Keratinocyte (primary cell): ENCODE measurements at regions not wholly inside any gene's neighbourhood (a gene's known extent, or its start where the extent isn't known, plus 50 kb on each side); places are given as distances from the start of the nearest gene placed in this dataset.

ENCODE experiments used
- DNase-seq: peaks from one replicate; pipeline ENCODE4 v3.0.0-alpha.2; 2011; ENCODE audit warnings: low read depth, missing footprints, low spot score
- FAIRE-seq: peaks from 2 replicates; lab custom pipeline; 2011; peaks lifted over from hg19 to GRCh38; lab: Jason Lieb, UNC
- H2AFZ ChIP-seq: 2 replicates; pipeline ENCODE4 v1.6.0; 2012; ENCODE audit warnings: low read length, control low read depth, inconsistent platforms; ENCODE audit not compliant: control insufficient read depth
- H3K27ac ChIP-seq: 2 replicates; pipeline ENCODE4 v1.5.1; 2011; ENCODE audit warnings: low read length; ENCODE audit not compliant: control insufficient read depth, insufficient read depth
- H3K27me3 ChIP-seq: 3 replicates; pipeline ENCODE4 v1.6.0; 2011; ENCODE audit warnings: low read length; ENCODE audit not compliant: control insufficient read depth, insufficient read depth; ENCODE audit errors: extremely low read depth
- H3K36me3 ChIP-seq, 2 experiments: 2 replicates in 1 of 2; 3 replicates in 1 of 2; pipeline ENCODE4 v1.5.1; 2011; ENCODE audit warnings: low read length in 2 of 2, mild to moderate bottlenecking in 1 of 2; ENCODE audit not compliant: control insufficient read depth in 2 of 2, insufficient read depth in 2 of 2; ENCODE audit errors: extremely low read depth in 1 of 2
- H3K4me1 ChIP-seq: 3 replicates; pipeline ENCODE4 v1.5.1; 2011; ENCODE audit warnings: low read length; ENCODE audit not compliant: control insufficient read depth, insufficient read depth; ENCODE audit errors: extremely low read depth
- H3K4me2 ChIP-seq: 3 replicates; pipeline ENCODE4 v1.6.0; 2011; ENCODE audit warnings: low read depth, low read length; ENCODE audit not compliant: control insufficient read depth, insufficient read depth; ENCODE audit errors: extremely low read depth
- H3K4me3 ChIP-seq, 3 experiments: fragments of 200-600 bp in 1 of 3; sonication (generic) in 1 of 3; 2 replicates in 2 of 3; 3 replicates in 1 of 3; pipeline ENCODE4 v1.5.1; 2011 to 2016; ENCODE audit warnings: low read length in 3 of 3, mild to moderate bottlenecking in 3 of 3, control low read depth in 2 of 3, inconsistent platforms in 1 of 3, low read depth in 1 of 3, mixed read lengths in 1 of 3, mixed run types in 1 of 3, moderate library complexity in 1 of 3; ENCODE audit not compliant: control insufficient read depth in 2 of 3, insufficient read depth in 2 of 3; ENCODE audit errors: extremely low read depth in 1 of 3
- H3K79me2 ChIP-seq: 2 replicates; pipeline ENCODE4 v1.6.0; 2012; ENCODE audit warnings: low read length; ENCODE audit not compliant: control insufficient read depth, insufficient read depth
- H3K9ac ChIP-seq: 3 replicates; pipeline ENCODE4 v1.6.0; 2011; ENCODE audit warnings: low read length; ENCODE audit not compliant: control insufficient read depth, insufficient read depth; ENCODE audit errors: extremely low read depth
- H3K9me1 ChIP-seq: 3 replicates; pipeline ENCODE4 v1.6.0; 2011; ENCODE audit warnings: low read length; ENCODE audit not compliant: control insufficient read depth, insufficient read depth; ENCODE audit errors: extremely low read depth
- H3K9me3 ChIP-seq: 2 replicates; pipeline ENCODE4 v1.5.1; 2012; ENCODE audit warnings: low read depth, low read length; ENCODE audit not compliant: control insufficient read depth
- H4K20me1 ChIP-seq: 3 replicates; pipeline ENCODE4 v1.6.0; 2011; ENCODE audit warnings: low read length; ENCODE audit not compliant: control insufficient read depth, insufficient read depth; ENCODE audit errors: extremely low read depth
- EZH2 ChIP-seq: IDR thresholded peaks from one replicate; pipeline ENCODE4 v1.6.1; 2012; ENCODE audit warnings: inconsistent platforms, mild to moderate bottlenecking, low read length, moderate library complexity
- dilution Hi-C: fragments of 300-500 bp; cut with MboI; formaldehyde crosslinking; loops from one replicate; pipeline ENCODE4 v1.7.0; 2020; ENCODE audit warnings: low sequenced_read_pairs; ENCODE audit not compliant: extremely low pct_ligation_motif_present
- TF ChIP-seq, protein P1 (sequence below), 3 experiments: IDR thresholded peaks in 1 of 3; conservative IDR thresholded peaks in 1 of 3; optimal IDR thresholded peaks in 1 of 3; 2 replicates in 2 of 3; 3 replicates in 1 of 3; pipeline versions ENCODE3 to v1.5.1; 2011; ENCODE audit warnings: low read length in 3 of 3, mild to moderate bottlenecking in 3 of 3, moderate library complexity in 2 of 3, control low read depth in 1 of 3, inconsistent platforms in 1 of 3; ENCODE audit not compliant: insufficient read depth in 2 of 3; ENCODE audit errors: extremely low read depth in 1 of 3

DNA sequence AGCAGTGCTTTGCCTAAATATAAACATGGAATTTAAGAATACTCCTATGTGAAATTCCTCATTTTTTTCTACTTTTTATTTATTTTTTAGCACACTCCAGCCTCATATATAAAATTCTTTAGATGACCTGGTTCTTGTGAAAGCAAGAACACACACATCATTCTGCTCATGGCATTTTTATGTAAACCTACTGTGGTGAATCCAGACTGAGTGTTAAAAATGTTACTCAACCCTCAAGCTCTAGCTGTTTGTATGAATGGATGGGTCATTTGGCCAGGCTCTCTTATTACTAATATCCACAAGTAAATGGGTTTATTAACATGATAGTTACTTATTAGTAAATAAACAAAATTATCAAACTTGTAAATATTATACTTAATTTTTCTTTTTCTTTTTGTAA is 551.7 kb upstream of the LRRN3 start:
- no peak overlapping the region for H3K4me3 ChIP-seq
- TF ChIP-seq, protein P1, sequence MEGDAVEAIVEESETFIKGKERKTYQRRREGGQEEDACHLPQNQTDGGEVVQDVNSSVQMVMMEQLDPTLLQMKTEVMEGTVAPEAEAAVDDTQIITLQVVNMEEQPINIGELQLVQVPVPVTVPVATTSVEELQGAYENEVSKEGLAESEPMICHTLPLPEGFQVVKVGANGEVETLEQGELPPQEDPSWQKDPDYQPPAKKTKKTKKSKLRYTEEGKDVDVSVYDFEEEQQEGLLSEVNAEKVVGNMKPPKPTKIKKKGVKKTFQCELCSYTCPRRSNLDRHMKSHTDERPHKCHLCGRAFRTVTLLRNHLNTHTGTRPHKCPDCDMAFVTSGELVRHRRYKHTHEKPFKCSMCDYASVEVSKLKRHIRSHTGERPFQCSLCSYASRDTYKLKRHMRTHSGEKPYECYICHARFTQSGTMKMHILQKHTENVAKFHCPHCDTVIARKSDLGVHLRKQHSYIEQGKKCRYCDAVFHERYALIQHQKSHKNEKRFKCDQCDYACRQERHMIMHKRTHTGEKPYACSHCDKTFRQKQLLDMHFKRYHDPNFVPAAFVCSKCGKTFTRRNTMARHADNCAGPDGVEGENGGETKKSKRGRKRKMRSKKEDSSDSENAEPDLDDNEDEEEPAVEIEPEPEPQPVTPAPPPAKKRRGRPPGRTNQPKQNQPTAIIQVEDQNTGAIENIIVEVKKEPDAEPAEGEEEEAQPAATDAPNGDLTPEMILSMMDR (optimal IDR thresholded peaks at IDR 0.05 in 1 of 3, IDR thresholded peaks at IDR 0.05 in 1 of 3, conservative IDR thresholded peaks at IDR 0.05 in 1 of 3; ENCODE audit: extremely low read depth in 1 of 3, insufficient read depth in 2 of 3, low read length in 3 of 3): no peak
- TF ChIP-seq EZH2: no peak
- no peaks in the 10 kb centered on the region for H4K20me1 ChIP-seq
- dilution Hi-C loops: no loop called here
- H2AFZ ChIP-seq: no peak overlapping the region
- no peaks in the 10 kb centered on the region for H3K27me3 ChIP-seq
- H3K27ac ChIP-seq: no peak overlapping the region
- H3K79me2 ChIP-seq: no peaks in the 10 kb centered on the region
- H3K9me1 ChIP-seq: no peaks in the 10 kb centered on the region
- no peaks in the 10 kb centered on the region for H3K9me3 ChIP-seq
- H3K4me2 ChIP-seq: no peak overlapping the region
- peaks cover 36% of the 10 kb centered on the region for H3K4me1 ChIP-seq
- DNase-seq: no peak
- no peak for FAIRE-seq
- H3K36me3 ChIP-seq: no peaks in the 10 kb centered on the region
- no peak overlapping the region for H3K9ac ChIP-seq

DNA sequence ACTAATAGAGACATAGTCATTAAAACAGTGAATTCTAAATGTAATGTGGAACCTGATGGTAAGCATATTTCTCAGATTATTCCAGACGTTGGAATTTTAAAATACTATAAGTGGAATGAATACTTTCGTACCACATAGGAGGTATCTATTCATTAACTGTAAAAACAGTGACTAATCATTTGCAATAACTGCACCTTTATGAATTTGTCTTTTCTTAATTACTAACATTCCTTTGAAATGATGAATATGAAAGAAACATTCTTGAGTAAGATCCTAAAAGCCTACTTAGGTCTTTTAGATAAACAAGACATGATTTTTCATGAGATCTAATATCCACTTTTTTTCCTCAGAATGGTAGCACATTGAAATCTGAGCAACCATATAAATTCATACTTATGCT is 549.0 kb upstream of the LRRN3 start:
- Histone ChIP-seq H3K9ac (no peak overlapping the region), H3K4me1 (peaks cover 26% of the 10 kb centered on the region), H3K27me3 (no peaks in the 10 kb centered on the region), H3K4me2 (peak overlapping the region; percentile 27), H3K36me3 (no peaks in the 10 kb centered on the region), H2AFZ (no peak overlapping the region), H3K9me3 (no peaks in the 10 kb centered on the region), H3K9me1 (no peaks in the 10 kb centered on the region), H3K79me2 (no peaks in the 10 kb centered on the region), H4K20me1 (no peaks in the 10 kb centered on the region), H3K27ac (peak overlapping the region; percentile 39), H3K4me3 (no peak overlapping the region)
- DNase-seq (no peak), FAIRE-seq (peak; percentile 43)
- dilution Hi-C loops: no loop called here
- TF ChIP-seq, protein P1 (optimal IDR thresholded peaks at IDR 0.05 in 1 of 3, IDR thresholded peaks at IDR 0.05 in 1 of 3, conservative IDR thresholded peaks at IDR 0.05 in 1 of 3; ENCODE audit: extremely low read depth in 1 of 3, insufficient read depth in 2 of 3, low read length in 3 of 3): no peak
- TF ChIP-seq EZH2: no peak
